ENCODE measurements at regions not wholly inside any gene's neighbourhood (a gene's known extent, or its start where the extent isn't known, plus 50 kb on each side); places are given as distances from the start of the nearest gene placed in this dataset.
A peak's percentile ranks its signal among the peaks of the same experiment; 100 is the strongest.
"Not testable (repeated sequence)": the region's sequence is repeated elsewhere in the genome, so short reads cannot be mapped to it uniquely, and the experiment has no call there.

DNA sequence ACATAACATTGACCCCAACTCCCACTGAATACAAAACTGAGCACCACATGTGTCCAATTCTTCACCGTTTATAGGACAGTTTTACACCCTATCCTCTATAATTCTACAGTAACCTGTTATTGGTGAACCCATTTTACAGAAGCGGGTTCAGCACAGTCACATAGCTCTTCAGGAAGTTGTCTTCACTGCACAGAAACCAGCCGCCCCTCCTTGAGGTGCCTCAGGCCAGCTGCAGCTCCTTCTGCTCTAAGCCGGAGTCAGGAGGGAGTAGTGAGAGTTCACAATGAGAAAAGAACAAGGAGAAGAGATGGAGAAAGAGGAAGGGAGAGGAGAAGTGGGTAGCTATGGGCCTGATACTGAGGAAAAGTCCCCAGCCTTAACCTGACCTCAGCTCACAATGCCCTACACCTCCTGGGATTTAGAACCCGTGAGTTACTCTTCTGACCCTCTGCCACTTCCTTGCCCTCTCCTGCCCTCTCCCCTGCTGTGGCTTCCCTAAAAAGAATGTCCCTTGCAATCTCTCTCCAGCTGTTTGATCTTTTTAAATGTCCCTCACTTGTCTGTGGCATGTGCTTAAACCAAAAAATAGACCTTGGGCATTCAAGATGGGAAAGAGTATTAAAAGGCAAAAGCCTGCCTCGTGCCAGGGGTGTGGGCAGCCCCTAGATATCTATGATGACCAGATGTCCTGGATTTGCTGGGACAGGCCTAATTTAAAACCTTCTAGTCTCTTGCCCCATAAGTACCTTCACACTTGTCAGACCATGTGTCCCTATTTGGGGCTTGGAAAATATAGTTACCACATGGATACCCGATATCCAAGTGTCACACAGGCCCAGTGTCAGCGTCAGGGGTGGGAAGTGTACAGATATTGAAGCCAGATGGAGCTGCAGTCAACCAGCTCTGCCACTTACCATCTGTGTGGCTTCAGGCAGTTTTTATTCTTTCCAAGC is 71.3 kb upstream of the HES1 start:
- H3K27me3 Mint-ChIP-seq, result peaks cover 22% of the 10 kb centered on the region
- H3K27ac Mint-ChIP-seq (ENCODE audit: low read depth), result no peak overlapping the region
- no peak overlapping the region for H3K4me3 Mint-ChIP-seq
- ATAC-seq (replicated peaks; ENCODE audit: extremely low read depth, poor library complexity, severe bottlenecking), result no peak
- no peaks in the 10 kb centered on the region for H3K4me1 Mint-ChIP-seq
- DNase-seq (ENCODE audit: low spot score in 2 of 2), result no peak
- no peaks in the 10 kb centered on the region for H3K9me3 Mint-ChIP-seq
- H3K36me3 Mint-ChIP-seq (ENCODE audit: insufficient read depth), result no peaks in the 10 kb centered on the region

DNA sequence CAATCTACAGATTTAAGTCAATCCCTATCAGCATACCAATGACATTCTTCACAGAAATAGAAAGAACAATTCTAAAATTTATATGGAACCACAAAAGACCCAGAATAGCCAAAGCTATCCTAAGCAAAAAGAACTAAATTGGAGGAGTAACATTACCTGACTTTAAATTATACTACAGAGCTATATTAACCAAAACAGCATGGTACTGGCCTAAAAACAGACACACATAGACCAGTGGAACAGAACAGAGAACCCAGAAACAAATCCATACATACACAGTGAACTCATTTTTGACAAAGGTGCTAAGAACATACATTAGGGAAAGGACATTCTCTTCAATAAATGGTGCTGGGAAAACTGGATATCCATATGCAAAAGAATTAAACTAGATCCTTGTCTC is 68.6 kb upstream of the HES1 start:
- H3K27me3 Mint-ChIP-seq, result peaks cover 39% of the 10 kb centered on the region
- ATAC-seq (replicated peaks; ENCODE audit: extremely low read depth, poor library complexity, severe bottlenecking); H3K27ac Mint-ChIP-seq (ENCODE audit: low read depth); H3K36me3 Mint-ChIP-seq (ENCODE audit: insufficient read depth); DNase-seq (ENCODE audit: low spot score in 2 of 2); H3K4me3 Mint-ChIP-seq; H3K4me1 Mint-ChIP-seq; H3K9me3 Mint-ChIP-seq: not testable (repeated sequence)

DNA sequence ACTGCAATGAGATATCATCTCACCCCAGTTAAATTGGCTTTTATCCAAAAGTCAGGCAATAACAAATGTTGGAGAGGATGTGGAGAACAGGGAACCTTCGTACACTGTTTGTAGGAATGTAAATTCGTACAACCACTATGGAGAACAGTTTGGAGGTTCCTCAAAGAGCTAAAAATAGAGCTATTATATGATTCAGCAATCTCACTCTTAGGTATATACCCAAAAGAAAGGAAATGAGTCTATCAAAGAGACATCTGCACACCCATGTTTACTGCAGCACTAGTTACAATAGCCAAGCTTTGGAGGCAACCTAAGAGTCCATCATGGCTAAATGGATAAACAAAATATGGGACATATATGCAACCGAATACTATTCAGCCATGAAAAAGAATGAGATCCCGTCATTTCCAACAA is 68.0 kb upstream of the HES1 start:
- Mint-ChIP-seq H3K4me1 (no peaks in the 10 kb centered on the region), H3K27me3 (peaks cover 46% of the 10 kb centered on the region), H3K36me3 (ENCODE audit: insufficient read depth) (peaks cover 3% of the 10 kb centered on the region), H3K27ac (ENCODE audit: low read depth) (no peak overlapping the region), H3K9me3 (no peaks in the 10 kb centered on the region), H3K4me3 (no peak overlapping the region)
- no peak for DNase-seq (ENCODE audit: low spot score in 2 of 2)
- no peak for ATAC-seq (replicated peaks; ENCODE audit: extremely low read depth, poor library complexity, severe bottlenecking)

DNA sequence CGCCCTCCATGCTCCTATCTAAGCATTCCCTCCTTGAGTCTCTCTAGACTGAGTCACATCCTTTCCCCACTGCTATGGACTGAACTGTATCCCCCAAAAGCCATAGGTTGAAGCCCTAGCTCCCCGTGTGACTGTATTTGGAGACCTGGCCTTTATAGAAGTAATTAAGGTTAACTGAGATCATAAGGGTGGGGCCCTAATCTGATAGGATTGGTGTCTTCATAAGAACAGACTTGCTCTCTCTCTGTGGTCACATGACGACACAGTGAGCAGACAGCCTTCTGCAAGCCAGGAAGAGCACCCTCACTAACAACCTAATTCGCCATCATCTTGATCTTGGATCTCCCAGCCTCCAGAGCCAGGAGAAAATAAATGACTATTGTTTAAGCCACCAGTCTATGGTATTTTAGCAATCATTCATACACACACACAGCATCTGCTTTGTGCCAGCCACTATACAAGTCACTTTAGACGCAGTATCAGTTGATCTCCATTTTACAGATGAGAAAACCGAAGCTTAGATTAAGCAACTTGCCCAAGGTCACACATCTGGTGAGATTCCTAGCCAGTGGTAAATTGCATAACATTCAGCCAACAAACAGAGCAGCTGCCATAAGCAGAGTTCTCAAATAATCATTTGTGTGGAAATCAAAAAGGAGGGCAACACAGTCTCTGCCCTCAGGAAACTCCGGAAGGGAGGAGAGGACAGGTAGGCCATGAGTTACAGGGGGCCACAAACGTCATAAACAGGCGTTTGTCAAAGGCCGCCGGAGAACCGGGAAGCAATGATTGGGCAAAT is 66.3 kb upstream of the HES1 start:
- ATAC-seq (replicated peaks; ENCODE audit: extremely low read depth, poor library complexity, severe bottlenecking) (no peak), DNase-seq (ENCODE audit: low spot score in 2 of 2) (no peak)
- peaks cover 3% of the 10 kb centered on the region for H3K36me3 Mint-ChIP-seq (ENCODE audit: insufficient read depth)
- no peaks in the 10 kb centered on the region for H3K4me1 Mint-ChIP-seq
- H3K27ac Mint-ChIP-seq (ENCODE audit: low read depth), result no peak overlapping the region
- H3K4me3 Mint-ChIP-seq, result peak overlapping the region; percentile 73
- no peaks in the 10 kb centered on the region for H3K9me3 Mint-ChIP-seq
- H3K27me3 Mint-ChIP-seq, result peaks cover 61% of the 10 kb centered on the region

DNA sequence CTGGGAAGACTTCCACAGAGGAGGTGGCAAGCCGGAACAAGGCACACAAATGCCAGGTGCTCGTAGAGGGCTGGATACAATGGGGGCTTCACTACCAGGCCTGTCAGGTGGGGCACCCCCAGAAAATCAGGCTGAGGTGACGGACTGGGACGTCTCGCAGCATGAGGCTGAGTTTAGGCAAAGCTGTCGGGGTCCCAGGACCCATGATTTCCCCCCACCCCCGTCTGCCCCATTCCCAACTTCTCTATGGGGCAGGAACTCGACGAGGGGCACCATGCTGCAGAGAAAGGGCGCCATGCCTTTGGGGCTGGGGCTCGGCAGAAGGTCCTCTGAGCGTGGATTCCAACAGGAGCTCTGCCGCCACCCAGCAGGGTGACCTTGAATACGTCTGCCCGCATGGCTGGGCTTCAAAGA is 65.7 kb upstream of the HES1 start:
- ATAC-seq (replicated peaks; ENCODE audit: extremely low read depth, poor library complexity, severe bottlenecking) (no peak), DNase-seq (ENCODE audit: low spot score in 2 of 2) (no peak)
- no peaks in the 10 kb centered on the region for H3K9me3 Mint-ChIP-seq
- H3K4me3 Mint-ChIP-seq, result peak overlapping the region; percentile 73
- no peaks in the 10 kb centered on the region for H3K4me1 Mint-ChIP-seq
- H3K27ac Mint-ChIP-seq (ENCODE audit: low read depth), result no peak overlapping the region
- peaks cover 3% of the 10 kb centered on the region for H3K36me3 Mint-ChIP-seq (ENCODE audit: insufficient read depth)
- H3K27me3 Mint-ChIP-seq, result peaks cover 67% of the 10 kb centered on the region

DNA sequence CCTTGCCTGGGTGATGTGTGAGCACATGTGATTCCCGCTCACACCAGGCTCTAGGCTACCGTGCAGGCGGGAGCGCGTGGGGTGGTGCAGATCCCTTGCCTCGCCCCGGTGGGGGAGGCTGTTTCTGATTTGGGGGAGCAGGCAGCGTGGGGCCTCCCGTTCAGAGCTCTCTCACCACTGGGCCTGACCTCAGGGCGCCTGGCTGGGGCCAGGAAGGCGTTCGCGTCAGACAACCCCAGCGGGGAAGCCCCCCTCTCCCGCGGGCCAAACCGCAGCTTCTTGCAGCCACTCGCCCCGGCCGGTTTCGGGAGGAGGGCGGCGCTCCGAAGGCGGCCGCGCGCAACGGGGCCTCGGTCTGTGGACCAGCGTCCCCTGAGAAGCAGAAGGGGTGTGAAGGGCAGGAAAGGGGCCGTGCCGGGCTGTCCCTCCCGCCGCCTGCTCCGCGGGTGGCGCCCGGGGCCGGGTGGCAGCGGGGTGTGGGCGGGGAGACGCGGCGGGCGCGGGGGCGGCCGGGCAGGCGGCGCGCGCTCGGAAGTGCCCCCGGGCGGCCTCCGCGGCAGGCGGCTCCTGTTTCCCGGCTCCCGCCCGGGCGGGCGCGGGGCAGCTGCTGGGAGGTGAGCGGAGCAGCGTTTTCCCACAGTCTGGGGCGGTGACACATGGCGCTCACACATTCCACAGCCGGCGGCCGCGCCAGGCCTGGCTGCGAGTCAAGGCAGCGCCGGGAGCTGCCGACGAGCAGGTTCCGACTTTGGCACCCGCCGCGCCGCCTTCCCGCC is 65.1 kb upstream of the HES1 start:
- peak; percentile 81 for ATAC-seq (replicated peaks; ENCODE audit: extremely low read depth, poor library complexity, severe bottlenecking)
- peak; percentile 32 to 43 for DNase-seq (ENCODE audit: low spot score in 2 of 2)
- no peaks in the 10 kb centered on the region for H3K9me3 Mint-ChIP-seq
- peaks cover 3% of the 10 kb centered on the region for H3K36me3 Mint-ChIP-seq (ENCODE audit: insufficient read depth)
- H3K4me3 Mint-ChIP-seq, result peak overlapping the region; percentile 73
- H3K4me1 Mint-ChIP-seq, result no peaks in the 10 kb centered on the region
- no peak overlapping the region for H3K27ac Mint-ChIP-seq (ENCODE audit: low read depth)
- peaks cover 67% of the 10 kb centered on the region for H3K27me3 Mint-ChIP-seq

DNA sequence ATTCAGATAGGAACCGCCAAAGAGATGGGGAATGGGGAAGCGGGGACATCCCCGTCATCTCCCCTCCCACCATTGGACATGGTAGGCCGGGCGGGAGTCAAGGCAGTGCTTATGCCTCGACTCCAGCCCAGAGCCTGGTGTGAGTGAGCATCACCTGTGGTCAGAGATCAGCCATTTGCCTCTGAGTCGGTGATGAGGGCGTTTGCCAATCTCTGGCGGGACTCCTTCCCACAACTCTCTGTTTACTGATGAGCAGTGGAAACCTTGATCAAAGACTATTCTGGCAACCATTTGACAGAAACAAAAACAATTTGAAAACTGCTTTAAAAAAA is 63.9 kb upstream of the HES1 start:
- Mint-ChIP-seq H3K4me1 (no peaks in the 10 kb centered on the region), H3K4me3 (peak overlapping the region; percentile 51), H3K27ac (ENCODE audit: low read depth) (no peak overlapping the region), H3K9me3 (no peaks in the 10 kb centered on the region), H3K27me3 (peaks cover 72% of the 10 kb centered on the region), H3K36me3 (ENCODE audit: insufficient read depth) (peaks cover 3% of the 10 kb centered on the region)
- DNase-seq (ENCODE audit: low spot score in 2 of 2) (no peak), ATAC-seq (replicated peaks; ENCODE audit: extremely low read depth, poor library complexity, severe bottlenecking) (no peak)

DNA sequence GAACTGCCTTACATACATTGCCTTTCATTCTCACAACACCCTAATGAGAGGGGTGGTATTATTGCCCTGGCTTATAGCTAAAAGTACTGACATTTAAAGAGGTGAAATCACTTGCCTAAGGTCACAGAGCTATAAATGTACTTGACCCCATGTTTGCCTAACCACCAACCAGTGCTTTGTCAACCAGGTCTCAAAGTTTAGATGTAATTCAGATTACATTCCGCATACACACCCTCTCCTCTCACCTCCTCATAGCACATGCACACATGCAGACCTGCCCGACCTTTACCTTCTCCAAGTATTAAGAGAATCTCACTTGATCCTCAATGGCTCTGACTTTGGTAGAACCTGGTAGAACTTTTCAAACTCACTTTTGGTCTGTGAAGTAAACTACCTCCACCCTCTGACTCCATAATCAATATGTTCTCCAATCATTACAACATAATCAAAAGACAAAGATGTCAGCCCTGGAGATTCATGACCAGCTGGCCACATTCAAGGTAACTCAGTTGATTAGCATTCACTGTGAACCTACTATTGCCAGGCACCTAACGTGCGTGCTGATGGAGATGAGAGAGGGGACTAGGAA is 63.2 kb upstream of the HES1 start:
- DNase-seq (ENCODE audit: low spot score in 2 of 2), result no peak
- Mint-ChIP-seq H3K9me3 (no peaks in the 10 kb centered on the region), H3K4me1 (no peaks in the 10 kb centered on the region), H3K4me3 (peak overlapping the region; percentile 51), H3K27me3 (peaks cover 79% of the 10 kb centered on the region), H3K27ac (ENCODE audit: low read depth) (no peak overlapping the region), H3K36me3 (ENCODE audit: insufficient read depth) (peaks cover 3% of the 10 kb centered on the region)
- ATAC-seq (replicated peaks; ENCODE audit: extremely low read depth, poor library complexity, severe bottlenecking), result no peak

DNA sequence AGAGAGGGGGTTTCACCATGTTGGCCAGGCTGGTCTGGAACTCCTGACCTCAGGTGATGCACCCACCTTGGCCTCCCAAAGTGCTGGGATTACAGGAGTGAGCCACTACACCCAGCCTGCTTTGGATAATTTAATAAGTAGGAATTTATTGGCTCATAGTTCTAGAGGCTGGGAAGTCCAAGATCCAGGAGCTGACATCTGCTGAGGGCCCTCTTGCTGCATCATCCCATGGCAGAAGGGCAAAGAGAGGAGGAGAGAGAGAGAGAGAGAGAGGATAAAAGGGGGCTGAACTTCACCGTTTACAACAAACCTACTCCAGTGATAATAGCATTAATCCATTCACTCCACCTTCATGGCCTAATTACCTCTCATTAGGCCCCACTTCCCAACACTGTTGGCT is 62.0 kb upstream of the HES1 start:
- no peak for ATAC-seq (replicated peaks; ENCODE audit: extremely low read depth, poor library complexity, severe bottlenecking)

DNA sequence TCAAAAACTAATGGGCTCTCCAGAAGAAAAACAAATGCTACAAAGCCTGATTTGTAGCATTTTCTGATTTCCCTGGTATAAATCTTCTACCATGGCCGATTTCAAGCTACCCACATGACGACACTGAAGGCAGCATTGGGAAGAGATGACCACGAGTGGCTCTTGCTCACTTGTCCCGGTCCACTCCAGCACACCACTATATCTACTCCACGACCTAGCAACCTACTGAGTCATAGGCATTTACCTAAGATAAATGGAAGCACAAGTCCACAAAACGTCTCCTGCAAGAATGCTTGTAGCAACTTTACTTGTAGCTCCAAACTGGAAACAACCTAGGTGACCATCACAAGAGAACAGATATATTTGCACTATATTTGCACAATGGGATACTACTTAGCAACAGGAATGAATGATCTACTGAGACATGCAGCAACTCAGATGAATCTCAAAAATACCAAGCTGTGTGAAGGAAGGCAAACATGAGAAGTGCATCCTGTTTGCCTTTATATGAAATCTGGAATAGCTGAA is 60.8 kb upstream of the HES1 start:
- Mint-ChIP-seq H3K36me3 (ENCODE audit: insufficient read depth) (peaks cover 3% of the 10 kb centered on the region), H3K27ac (ENCODE audit: low read depth) (no peak overlapping the region), H3K9me3 (no peaks in the 10 kb centered on the region), H3K4me1 (no peaks in the 10 kb centered on the region), H3K4me3 (no peak overlapping the region), H3K27me3 (peaks cover 88% of the 10 kb centered on the region)
- DNase-seq (ENCODE audit: low spot score in 2 of 2) (no peak), ATAC-seq (replicated peaks; ENCODE audit: extremely low read depth, poor library complexity, severe bottlenecking) (no peak)

More for the DNA sequence above, 62.0 kb upstream of the HES1 start:
- Mint-ChIP-seq H3K36me3 (ENCODE audit: insufficient read depth) (peaks cover 3% of the 10 kb centered on the region), H3K4me3 (no peak overlapping the region), H3K27ac (ENCODE audit: low read depth) (no peak overlapping the region), H3K27me3 (peaks cover 88% of the 10 kb centered on the region), H3K9me3 (no peaks in the 10 kb centered on the region), H3K4me1 (no peaks in the 10 kb centered on the region)
- DNase-seq (ENCODE audit: low spot score in 2 of 2), result no peak

DNA sequence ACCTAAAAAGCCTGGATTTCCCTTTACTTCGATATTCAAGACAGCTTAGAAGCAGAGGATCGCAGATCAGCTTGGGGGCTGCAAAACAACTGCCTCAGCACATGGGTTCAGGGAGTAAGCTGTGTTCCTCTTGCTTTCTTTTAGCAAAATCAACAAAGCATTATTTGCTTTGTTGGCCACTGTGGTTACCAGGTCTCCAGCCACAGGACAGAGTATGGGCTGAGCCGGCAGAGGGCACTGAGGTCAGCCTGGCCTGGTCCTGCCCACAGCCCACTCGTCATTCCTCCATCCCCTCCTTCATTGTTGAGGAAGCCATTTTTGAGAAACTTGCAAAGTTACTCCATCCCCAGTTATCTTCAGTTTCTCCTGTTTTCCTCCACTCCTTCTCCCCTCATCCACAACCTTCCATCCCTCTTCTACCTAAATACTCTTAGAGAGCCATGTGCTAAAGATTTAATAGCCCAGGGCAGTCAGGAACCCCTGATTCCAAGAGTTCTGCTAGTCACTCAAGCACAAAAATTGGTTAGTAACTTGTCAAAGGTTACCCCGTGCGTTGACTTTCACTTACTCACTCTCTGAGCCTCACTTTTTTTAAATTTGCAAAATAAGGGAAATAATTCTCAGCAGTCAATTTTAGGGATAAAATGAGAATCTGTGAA is 60.0 kb upstream of the HES1 start:
- Mint-ChIP-seq H3K36me3 (ENCODE audit: insufficient read depth) (no peaks in the 10 kb centered on the region), H3K27me3 (peaks cover 92% of the 10 kb centered on the region), H3K27ac (ENCODE audit: low read depth) (no peak overlapping the region), H3K9me3 (no peaks in the 10 kb centered on the region), H3K4me3 (no peak overlapping the region), H3K4me1 (no peaks in the 10 kb centered on the region)
- ATAC-seq (replicated peaks; ENCODE audit: extremely low read depth, poor library complexity, severe bottlenecking) (no peak), DNase-seq (ENCODE audit: low spot score in 2 of 2) (no peak)

Data from central memory CD8-positive, alpha-beta T cell (primary cell).